ENCODE measurements at regions not wholly inside any gene's neighbourhood (a gene's known extent, or its start where the extent isn't known, plus 50 kb on each side); places are given as distances from the start of the nearest gene placed in this dataset.

- no peaks in the 10 kb centered on the region for H3K9me3 ChIP-seq (ENCODE audit: low read length)
- H3K4me3 ChIP-seq (ENCODE audit: low read length): no peak overlapping the region
- H4K20me1 ChIP-seq (ENCODE audit: insufficient read depth): no peaks in the 10 kb centered on the region
- TF ChIP-seq CTCF (IDR thresholded peaks at IDR 0.05; ENCODE audit: poor library complexity, severe bottlenecking) (no peak), EP300 (conservative IDR thresholded peaks at IDR 0.05; ENCODE audit: poor library complexity, severe bottlenecking) (no peak), EZH2 (IDR thresholded peaks at IDR 0.05; ENCODE audit: borderline replicate concordance, insufficient read depth, low read length, poor library complexity, severe bottlenecking) (no peak), MXI1 (conservative IDR thresholded peaks at IDR 0.05; ENCODE audit: poor library complexity, severe bottlenecking) (no peak), RAD21 (conservative IDR thresholded peaks at IDR 0.05) (no peak), REST (IDR thresholded peaks at IDR 0.05; ENCODE audit: borderline replicate concordance) (no peak), POLR2AphosphoS5 (IDR thresholded peaks at IDR 0.05) (no peak)
- no peak overlapping the region for H3K4me2 ChIP-seq (ENCODE audit: low read length)
- H3K79me2 ChIP-seq (replicated peaks; ENCODE audit: insufficient read depth, low read length): no peaks in the 10 kb centered on the region
- no peaks in the 10 kb centered on the region for H3K36me3 ChIP-seq (ENCODE audit: insufficient read depth, low read length)
- no peaks in the 10 kb centered on the region for H3K9me2 ChIP-seq (ENCODE audit: insufficient read depth, low read length)
- H3F3A ChIP-seq (ENCODE audit: insufficient read depth, low read length, poor library complexity, severe bottlenecking): no peaks in the 10 kb centered on the region
- no peaks in the 10 kb centered on the region for H3K27me3 ChIP-seq (ENCODE audit: insufficient read depth, low read depth, low read length)
- no peak overlapping the region for H2AFZ ChIP-seq (ENCODE audit: low read depth, low read length)
- H3K27ac ChIP-seq (ENCODE audit: low read length): no peak overlapping the region
- H3K9ac ChIP-seq (ENCODE audit: low read length): no peak overlapping the region
Observed at GRCh38 chr12:87690236-87690810, 338.9 kb downstream of the C12orf50 start.

GRCh38 chr12:87689196-87689595 lies 340.0 kb downstream of the C12orf50 start:
- no peaks in the 10 kb centered on the region for H3K27me3 ChIP-seq (ENCODE audit: insufficient read depth, low read depth, low read length)
- H3K36me3 ChIP-seq (ENCODE audit: insufficient read depth, low read length): no peaks in the 10 kb centered on the region
- H2AFZ ChIP-seq (ENCODE audit: low read depth, low read length): no peak overlapping the region
- no peak overlapping the region for H3K4me3 ChIP-seq (ENCODE audit: low read length)
- H3K4me2 ChIP-seq (ENCODE audit: low read length): no peak overlapping the region
- H3K27ac ChIP-seq (ENCODE audit: low read length): no peak overlapping the region
- no peaks in the 10 kb centered on the region for H3K9me3 ChIP-seq (ENCODE audit: low read length)
- no peaks in the 10 kb centered on the region for H3K9me2 ChIP-seq (ENCODE audit: insufficient read depth, low read length)
- H3K9ac ChIP-seq (ENCODE audit: low read length): no peak overlapping the region
- TF ChIP-seq EZH2 (IDR thresholded peaks at IDR 0.05; ENCODE audit: borderline replicate concordance, insufficient read depth, low read length, poor library complexity, severe bottlenecking) (no peak), POLR2AphosphoS5 (IDR thresholded peaks at IDR 0.05) (no peak), RAD21 (conservative IDR thresholded peaks at IDR 0.05) (no peak), REST (IDR thresholded peaks at IDR 0.05; ENCODE audit: borderline replicate concordance) (no peak), EP300 (conservative IDR thresholded peaks at IDR 0.05; ENCODE audit: poor library complexity, severe bottlenecking) (no peak), MXI1 (conservative IDR thresholded peaks at IDR 0.05; ENCODE audit: poor library complexity, severe bottlenecking) (no peak), CTCF (IDR thresholded peaks at IDR 0.05; ENCODE audit: poor library complexity, severe bottlenecking) (no peak), SMC3 (conservative IDR thresholded peaks at IDR 0.05; ENCODE audit: poor library complexity) (no peak), TAF1 (IDR thresholded peaks at IDR 0.05; ENCODE audit: low read depth) (no peak)
- no peaks in the 10 kb centered on the region for H3F3A ChIP-seq (ENCODE audit: insufficient read depth, low read length, poor library complexity, severe bottlenecking)
- H3K79me2 ChIP-seq (replicated peaks; ENCODE audit: insufficient read depth, low read length): no peaks in the 10 kb centered on the region
- H4K20me1 ChIP-seq (ENCODE audit: insufficient read depth): no peaks in the 10 kb centered on the region

All from neural cell (in vitro differentiated cells).